Adrenal gland (tissue), 9 donors: ENCODE measurements at regions not wholly inside any gene's neighbourhood (a gene's known extent, or its start where the extent isn't known, plus 50 kb on each side); places are given as distances from the start of the nearest gene placed in this dataset.

Experiments used
- DNase-seq, 7 donors: peaks; one replicate each; pipeline ENCODE4 v3.0.0-alpha.2; 2019 to 2020
- H3K27ac ChIP-seq, 5 donors: fragments of 200-600 bp; sonication (generic) in 4 of 5; 1 replicate in 3 of 5; 2 replicates in 2 of 5; pipeline versions ENCODE4 v1.5.1 to v1.8.0; 2016 to 2020; ENCODE audit warnings: mild to moderate bottlenecking in 1 of 5
- H3K27me3 ChIP-seq: fragments of 200-600 bp; 2 replicates; pipeline ENCODE4 v1.8.0; 2021
- H3K36me3 ChIP-seq, 2 donors: fragments of 200-600 bp; replicated peaks in 1 of 2; 1 replicate in 1 of 2; 2 replicates in 1 of 2; pipeline versions ENCODE4 v1.5.1 to v1.8.0; 2018 to 2022
- H3K4me1 ChIP-seq, 2 donors: fragments of 200-600 bp; replicated peaks in 1 of 2; 1 replicate in 1 of 2; 2 replicates in 1 of 2; pipeline versions ENCODE4 v1.5.1 to v1.8.0; 2018 to 2021
- H3K4me3 ChIP-seq, 4 donors: fragments of 200-600 bp; sonication (generic) in 3 of 4; one replicate each; pipeline ENCODE4 v1.5.1; 2016 to 2018
- H3K9me3 ChIP-seq, 3 donors: fragments of 200-600 bp; sonication (generic) in 1 of 3; replicated peaks in 1 of 3; 1 replicate in 2 of 3; 2 replicates in 1 of 3; pipeline versions ENCODE4 v1.5.1 to v1.8.0; 2016 to 2021
- CTCF ChIP-seq, 6 experiments: fragments of 450-650 bp in 4 of 6; fragments of 200-600 bp in 2 of 6; sonication (generic) in 1 of 6; IDR thresholded peaks; 1 replicate in 5 of 6; 2 replicates in 1 of 6; pipeline versions ENCODE4 v1.5.1 to v1.8.0; 2016 to 2021; ENCODE audit warnings: antibody characterized with exemption in 6 of 6, mild to moderate bottlenecking in 2 of 6, moderate library complexity in 1 of 6
- POLR2A ChIP-seq, 2 donors: fragments of 450-650 bp; IDR thresholded peaks; one replicate each; pipeline ENCODE4 v1.6.1; 2017; ENCODE audit warnings: antibody characterized with exemption in 2 of 2, mild to moderate bottlenecking in 2 of 2, moderate library complexity in 1 of 2
- WGBS, 4 donors: extraction: QIAGEN DNeasy Blood & Tissue Kit in 2 of 4; methylation state at CpG; one replicate each; pipeline versions ENCODE4 v1.1.5 to v1.1.7; 2013 to 2017; 5-methylcytosine and 5-hydroxymethylcytosine counted together
- intact Hi-C, 2 donors: fragments of 100-400 bp; cut with DNase I; formaldehyde crosslinking; loops; one replicate each; pipeline versions ENCODE4 v1.14.1 to v1.15.0; 2022 to 2023
- donor health status: healthy with polysubstance abuse.
- donor health status: Bipolar disorder and iron deficiency.
- donor health status: DM: yes; HTN: yes; CAD: no.
- donor health status: DM: no; HTN: no; CAD: no.
- donor health status: DM: no; HTN: no; CAD: no.

GRCh38 chr13:94816256-94816655, 103.9 kb upstream of the SOX21 start:
- intact Hi-C loops, result no loop called here
- TF ChIP-seq CTCF (IDR thresholded peaks at IDR 0.05) (no peak), POLR2A (IDR thresholded peaks at IDR 0.05) (no peak)

GRCh38 chr13:94813920-94814475, 101.7 kb upstream of the SOX21 start:
- intact Hi-C loops, result no loop called here
- Histone ChIP-seq H3K9me3 (no peaks in the 10 kb centered on the region), H3K4me3 (no peak overlapping the region), H3K27me3 (no peaks in the 10 kb centered on the region), H3K36me3 (no peaks in the 10 kb centered on the region), H3K27ac (no peak overlapping the region), H3K4me1 (no peaks in the 10 kb centered on the region)
- TF ChIP-seq CTCF (IDR thresholded peaks at IDR 0.05), result no peak
- no peak for TF ChIP-seq POLR2A (IDR thresholded peaks at IDR 0.05)
- DNase-seq, result no peak
- 90 to 94% (median 92%) methylated on average over 4 of the region's 4 CpGs for WGBS, 4 donors

More at GRCh38 chr13:94816256-94816655, 103.9 kb upstream of the SOX21 start:
- no peak for DNase-seq
- Histone ChIP-seq H3K4me1 (no peaks in the 10 kb centered on the region), H3K9me3 (no peaks in the 10 kb centered on the region), H3K27me3 (no peaks in the 10 kb centered on the region), H3K36me3 (no peaks in the 10 kb centered on the region), H3K27ac (no peak overlapping the region), H3K4me3 (no peak overlapping the region)
- 94 to 98% (median 96%) methylated on average over 7 of the region's 7 CpGs for WGBS, 4 donors

- H3K4me3 ChIP-seq, result no peak overlapping the region
- no peaks in the 10 kb centered on the region for H3K9me3 ChIP-seq
- intact Hi-C loops, result no loop called here
Measured at GRCh38 chr13:94811753-94812152, 99.4 kb upstream of the SOX21 start.

GRCh38 chr13:94800423-94800822, 88.1 kb upstream of the SOX21 start:
- Histone ChIP-seq H3K9me3 (no peaks in the 10 kb centered on the region), H3K4me1 (no peaks in the 10 kb centered on the region), H3K36me3 (no peaks in the 10 kb centered on the region), H3K27me3 (no peaks in the 10 kb centered on the region), H3K27ac (no peak overlapping the region), H3K4me3 (no peak overlapping the region)
- WGBS, 4 donors, result 67 to 88% (median 77%) methylated on average over 5 of the region's 5 CpGs
- intact Hi-C loops, result no loop called here
- DNase-seq, result no peak
- TF ChIP-seq POLR2A (IDR thresholded peaks at IDR 0.05) (no peak), CTCF (IDR thresholded peaks at IDR 0.05) (no peak)

More at GRCh38 chr13:94811753-94812152, 99.4 kb upstream of the SOX21 start:
- Histone ChIP-seq H3K4me1 (no peaks in the 10 kb centered on the region), H3K36me3 (no peaks in the 10 kb centered on the region), H3K27me3 (no peaks in the 10 kb centered on the region), H3K27ac (no peak overlapping the region)
- DNase-seq, result no peak
- TF ChIP-seq CTCF (IDR thresholded peaks at IDR 0.05) (no peak), POLR2A (IDR thresholded peaks at IDR 0.05) (no peak)
